OCI-LY3 (cell line): ENCODE measurements at regions not wholly inside any gene's neighbourhood (a gene's known extent, or its start where the extent isn't known, plus 50 kb on each side); places are given as distances from the start of the nearest gene placed in this dataset.

Experiments used
- CTCF ChIP-seq: fragments of 200-600, 300-600 bp; sonication (generic); IDR thresholded peaks from 2 replicates; pipeline ENCODE4 v1.5.1; 2014; ENCODE audit warnings: antibody characterized with exemption, low read length, low read depth
- EZH2phosphoT487 ChIP-seq: fragments of 200-600 bp; shearing (Covaris generic); IDR thresholded peaks from 2 replicates; pipeline ENCODE4 v1.6.1; 2018; ENCODE audit warnings: antibody characterized with exemption, mixed run types, low read depth

DNA sequence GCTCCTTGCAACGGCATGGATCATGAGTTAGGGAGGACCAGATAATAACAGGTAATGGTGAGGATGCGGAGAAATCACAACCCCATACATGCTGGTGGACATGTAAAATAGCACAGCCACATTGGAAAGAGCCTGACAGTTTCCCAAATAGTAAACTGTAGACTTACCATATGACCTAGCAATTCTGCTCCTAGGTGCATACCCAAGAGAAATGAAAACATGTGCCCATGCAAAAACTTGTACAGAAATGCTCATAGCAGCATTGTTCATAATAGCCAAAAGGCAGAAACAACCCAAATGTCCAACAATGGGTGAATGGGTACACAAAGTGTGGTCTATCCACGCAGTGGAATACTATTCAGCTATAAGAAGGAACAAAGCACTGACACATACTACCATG is 97.5 kb upstream of the VRK1 start:
- TF ChIP-seq EZH2phosphoT487 (no peak), CTCF (no peak)
